HG03469 (cell line): ENCODE measurements at regions not wholly inside any gene's neighbourhood (a gene's known extent, or its start where the extent isn't known, plus 50 kb on each side); places are given as distances from the start of the nearest gene placed in this dataset.
A peak's percentile ranks its signal among the peaks of the same experiment; 100 is the strongest.
"Not testable (repeated sequence)": the region's sequence is repeated elsewhere in the genome, so short reads cannot be mapped to it uniquely, and the experiment has no call there.

Experiments used
- ATAC-seq: cut with Tn5 transposase; IDR thresholded peaks from one replicate; pipeline ENCODE4 v1.9.1; 2021; ENCODE audit warnings: mild to moderate bottlenecking, moderate library complexity, moderate number of reproducible peaks; ENCODE audit not compliant: unreplicated experiment

- ATAC-seq: no peak
Measured at GRCh38 chr6:140732991-140733390, 1358.5 kb upstream of the CITED2 start.

GRCh38 chr6:140732155-140732554 lies 1357.7 kb upstream of the CITED2 start:
- ATAC-seq: no peak

GRCh38 chr6:140731741-140732140 lies 1357.3 kb upstream of the CITED2 start:
- no peak for ATAC-seq

- no peak for ATAC-seq
Measured at GRCh38 chr6:140729521-140729920, 1355.1 kb upstream of the CITED2 start.

- ATAC-seq: no peak
Measured at GRCh38 chr6:140718021-140718420, 1343.6 kb upstream of the CITED2 start.

GRCh38 chr6:140713495-140713894 lies 1339.0 kb upstream of the CITED2 start:
- ATAC-seq: no peak

GRCh38 chr6:140711019-140711613 lies 1336.7 kb upstream of the CITED2 start:
- ATAC-seq: peak; percentile 67

- no peak for ATAC-seq
Measured at GRCh38 chr6:140708441-140708840, 1334.0 kb upstream of the CITED2 start.

GRCh38 chr6:140704008-140704407 lies 1329.6 kb upstream of the CITED2 start:
- not testable (repeated sequence) for ATAC-seq

- no peak for ATAC-seq
Measured at GRCh38 chr6:140697585-140697984, 1323.1 kb upstream of the CITED2 start.

GRCh38 chr6:140684776-140685550 lies 1310.5 kb upstream of the CITED2 start:
- no peak for ATAC-seq

GRCh38 chr6:140677781-140678528 lies 1303.5 kb upstream of the CITED2 start:
- ATAC-seq: no peak

- no peak for ATAC-seq
Measured at GRCh38 chr6:140671926-140672325, 1297.5 kb upstream of the CITED2 start.

- ATAC-seq: no peak
Measured at GRCh38 chr6:140670021-140670420, 1295.6 kb upstream of the CITED2 start.

GRCh38 chr6:140669321-140669720 lies 1294.9 kb upstream of the CITED2 start:
- no peak for ATAC-seq

- ATAC-seq: no peak
Measured at GRCh38 chr6:140663772-140664171, 1289.3 kb upstream of the CITED2 start.

- no peak for ATAC-seq
Measured at GRCh38 chr6:140663094-140663493, 1288.6 kb upstream of the CITED2 start.

- ATAC-seq: no peak
Measured at GRCh38 chr6:140661691-140662090, 1287.2 kb upstream of the CITED2 start.

- no peak for ATAC-seq
Measured at GRCh38 chr6:140660295-140660694, 1285.8 kb upstream of the CITED2 start.

GRCh38 chr6:140653972-140654371 lies 1279.5 kb upstream of the CITED2 start:
- ATAC-seq: no peak

GRCh38 chr6:140653506-140653905 lies 1279.1 kb upstream of the CITED2 start:
- ATAC-seq: no peak

GRCh38 chr6:140649502-140649901 lies 1275.1 kb upstream of the CITED2 start:
- ATAC-seq: not testable (repeated sequence)
